HG03520 (cell line): ENCODE measurements at regions not wholly inside any gene's neighbourhood (a gene's known extent, or its start where the extent isn't known, plus 50 kb on each side); places are given as distances from the start of the nearest gene placed in this dataset.
"Not testable (repeated sequence)": the region's sequence is repeated elsewhere in the genome, so short reads cannot be mapped to it uniquely, and the experiment has no call there.

Experiments
- ATAC-seq: cut with Tn5 transposase; IDR thresholded peaks from one replicate; pipeline ENCODE4 v1.9.1; 2021; ENCODE audit warnings: mild to moderate bottlenecking, moderate library complexity; ENCODE audit not compliant: unreplicated experiment

DNA sequence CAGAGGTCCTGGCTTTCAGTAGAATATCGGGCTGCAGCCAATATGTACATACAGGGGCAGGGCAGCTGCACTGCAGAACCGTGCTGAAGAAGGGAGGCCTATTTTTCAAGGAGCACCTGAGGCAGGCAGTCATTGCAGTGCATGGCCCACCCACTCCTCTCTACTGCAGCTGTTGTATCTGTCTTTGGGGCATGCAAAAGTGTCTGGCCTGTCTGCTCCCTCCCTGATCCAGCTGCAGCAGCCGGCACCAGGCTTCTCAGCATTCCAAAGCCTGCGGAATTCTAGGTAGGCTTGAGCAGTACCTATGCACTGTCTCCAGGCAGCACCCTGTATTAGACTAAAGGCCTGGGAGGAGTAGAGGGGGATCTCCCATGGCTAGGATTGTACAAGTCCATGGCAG lies 415.2 kb upstream of the MAGEB16 start:
- ATAC-seq = no peak

- ATAC-seq = no peak
Measured at GRCh38 chrX:35392232-35392631, 405.9 kb upstream of the MAGEB16 start.

DNA sequence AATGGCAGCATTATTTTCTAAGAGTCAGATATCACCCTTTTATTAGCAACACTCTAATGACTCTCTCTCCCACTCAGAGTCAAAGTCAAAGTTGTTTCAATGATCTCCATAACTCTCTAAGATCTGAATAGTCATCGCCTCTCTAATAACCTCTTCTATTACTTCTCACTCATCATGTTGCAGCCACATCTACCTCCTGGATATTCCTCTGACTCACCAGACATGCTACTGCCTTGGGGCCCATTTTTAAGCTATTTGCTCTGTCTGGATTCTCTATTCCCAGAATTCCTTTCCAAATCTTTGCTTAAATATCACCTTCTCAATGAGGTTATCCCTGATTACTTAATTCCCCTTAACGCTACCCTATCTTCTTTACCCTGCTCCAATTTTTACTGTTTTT lies 391.8 kb upstream of the MAGEB16 start:
- ATAC-seq = no peak

DNA sequence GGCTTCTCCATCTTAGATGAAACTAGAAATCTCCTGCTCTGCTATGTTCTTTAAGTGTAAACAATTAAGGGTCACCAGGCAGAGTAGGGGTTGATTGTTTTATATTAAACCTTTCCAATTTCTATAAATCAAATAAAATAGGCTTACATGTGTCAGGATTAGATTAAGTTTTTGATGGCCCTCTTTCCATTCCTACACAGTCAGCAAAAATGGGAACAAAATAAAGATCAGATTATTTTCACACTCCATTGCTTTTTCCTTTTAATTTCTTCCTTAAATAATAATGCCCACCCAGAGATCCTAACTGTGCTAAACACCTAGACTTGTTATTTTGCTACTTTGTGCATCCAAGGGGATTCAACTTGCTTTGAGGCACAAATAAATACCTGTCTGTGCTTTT lies 381.4 kb upstream of the MAGEB16 start:
- no peak for ATAC-seq

DNA sequence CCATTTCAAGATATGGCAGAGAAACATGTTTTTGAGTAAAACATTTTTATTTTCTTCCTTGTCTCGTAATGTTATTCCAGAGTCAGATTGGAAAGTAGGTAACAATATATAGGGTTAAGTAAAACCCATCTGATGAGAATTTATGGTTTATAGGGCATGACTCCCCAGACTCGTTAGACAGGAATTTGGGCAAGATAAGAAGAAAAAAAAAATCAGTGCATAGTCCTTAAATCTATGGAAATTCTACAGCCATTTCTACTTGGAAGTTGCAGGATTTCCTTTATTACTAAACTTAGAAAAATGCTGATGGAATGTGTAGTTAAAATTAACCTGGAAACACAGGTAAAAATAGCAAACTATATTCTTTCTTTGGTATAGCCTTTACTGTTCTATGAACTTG lies 366.1 kb upstream of the MAGEB16 start:
- ATAC-seq = no peak

DNA sequence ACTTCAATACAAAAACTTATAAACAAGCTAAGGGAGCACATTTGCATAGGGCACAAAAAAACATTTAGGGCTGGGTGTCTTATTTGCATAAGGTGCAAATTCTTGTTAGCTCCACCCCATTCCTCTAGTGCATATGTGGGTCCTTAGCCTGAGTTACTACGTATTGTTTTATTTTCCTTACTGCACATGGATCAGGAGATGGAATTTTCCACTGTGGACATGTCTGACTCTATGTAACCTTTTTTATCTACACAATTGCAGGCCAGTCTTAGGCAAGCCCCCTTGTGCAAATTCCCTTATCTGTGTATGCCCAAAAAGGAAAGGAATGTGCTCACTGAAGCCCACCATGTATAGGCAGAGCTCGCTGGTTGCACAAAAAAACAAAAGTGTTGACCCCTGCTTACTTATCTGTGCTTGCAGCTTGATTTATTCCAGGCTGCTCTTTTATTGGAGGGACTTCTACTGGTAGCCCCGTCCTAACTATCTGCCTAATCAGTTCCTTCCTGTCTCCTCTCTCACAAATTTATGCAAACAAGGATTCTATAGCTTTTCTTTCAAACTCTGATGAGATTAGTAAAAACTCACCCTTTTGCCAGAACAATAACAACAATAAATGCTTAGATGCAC lies 359.0 kb upstream of the MAGEB16 start:
- no peak for ATAC-seq

DNA sequence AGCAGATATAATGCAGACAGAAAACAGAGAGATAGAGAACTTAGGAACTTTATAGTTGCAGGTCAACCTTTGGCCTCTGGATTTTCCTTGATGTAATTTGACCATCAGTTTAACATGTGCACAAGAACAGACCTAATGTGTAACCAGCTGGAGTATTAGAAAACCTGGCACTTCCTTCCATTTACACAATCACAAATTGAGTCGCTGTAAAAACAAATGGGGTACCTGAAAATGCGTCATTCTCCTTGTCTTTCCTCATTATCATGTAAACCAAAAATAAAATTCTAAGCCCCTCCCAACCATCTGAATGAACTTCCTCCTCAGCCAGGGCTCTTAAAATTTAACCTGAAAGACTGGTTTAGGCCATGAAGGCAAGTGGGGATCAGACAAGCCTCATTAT lies 358.4 kb upstream of the MAGEB16 start:
- ATAC-seq = no peak

DNA sequence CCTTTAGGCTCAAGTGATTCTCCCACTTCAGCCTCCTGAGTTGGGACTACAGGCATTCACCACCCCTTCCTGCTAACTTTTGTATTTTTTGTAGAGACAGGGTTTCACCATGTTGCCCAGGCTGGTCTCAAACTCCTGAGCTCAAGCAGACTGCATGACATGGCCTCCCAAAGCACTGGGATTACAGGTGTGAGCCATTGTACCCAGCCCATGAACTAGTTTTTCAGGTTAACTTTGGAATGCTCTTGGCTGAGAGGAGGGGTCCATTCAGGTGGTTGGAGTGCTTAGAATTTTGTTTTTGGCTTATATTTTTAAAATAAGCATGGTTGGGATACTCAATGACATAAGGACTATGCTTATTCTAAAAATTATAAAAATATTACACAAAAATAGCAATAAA lies 355.7 kb upstream of the MAGEB16 start:
- no peak for ATAC-seq

GRCh38 chrX:35443091-35443582 lies 355.0 kb upstream of the MAGEB16 start:
- ATAC-seq = not testable (repeated sequence)

- ATAC-seq = no peak
Measured at GRCh38 chrX:35444671-35445355, 353.3 kb upstream of the MAGEB16 start.

DNA sequence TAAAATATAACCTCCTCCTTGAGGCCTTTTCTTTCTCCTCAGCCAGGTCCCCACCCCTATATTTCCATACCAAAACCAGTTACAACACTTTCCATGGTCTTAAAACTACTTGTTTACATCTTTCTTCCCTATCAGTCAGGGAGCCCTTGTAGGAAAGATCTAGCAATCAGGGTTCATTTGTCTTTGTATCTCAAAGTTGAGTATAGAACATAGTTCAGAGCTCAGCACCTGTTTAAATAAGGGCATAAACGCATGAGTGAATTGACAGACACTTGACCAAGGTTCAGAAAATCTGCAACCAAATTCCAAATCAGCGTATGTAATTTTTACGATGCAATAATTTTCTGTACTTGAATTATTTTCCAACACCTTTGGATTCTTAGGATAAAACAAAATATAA lies 352.2 kb upstream of the MAGEB16 start:
- ATAC-seq = no peak

GRCh38 chrX:35456891-35457290 lies 341.3 kb upstream of the MAGEB16 start:
- no peak for ATAC-seq

GRCh38 chrX:35458142-35458541 lies 340.0 kb upstream of the MAGEB16 start:
- ATAC-seq = no peak

DNA sequence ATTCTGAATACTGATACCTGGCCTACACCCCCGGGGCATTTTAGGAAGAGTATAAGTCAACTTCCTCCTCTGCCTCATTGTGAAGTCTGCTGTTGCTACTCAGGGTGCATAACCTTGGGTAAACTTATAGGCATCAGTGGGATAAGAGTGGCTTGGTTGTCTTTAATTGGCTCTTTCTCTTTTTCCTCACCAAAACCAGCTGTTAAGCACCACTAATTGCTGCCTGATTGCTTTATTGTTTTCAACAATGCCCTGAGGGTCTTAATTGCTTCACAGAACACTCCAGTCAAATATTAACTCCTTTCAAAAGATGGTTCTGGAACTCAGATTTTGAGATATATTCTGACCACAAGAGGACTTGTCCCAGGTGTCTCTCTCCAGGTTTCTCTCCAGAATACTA lies 337.0 kb upstream of the MAGEB16 start:
- ATAC-seq = no peak

DNA sequence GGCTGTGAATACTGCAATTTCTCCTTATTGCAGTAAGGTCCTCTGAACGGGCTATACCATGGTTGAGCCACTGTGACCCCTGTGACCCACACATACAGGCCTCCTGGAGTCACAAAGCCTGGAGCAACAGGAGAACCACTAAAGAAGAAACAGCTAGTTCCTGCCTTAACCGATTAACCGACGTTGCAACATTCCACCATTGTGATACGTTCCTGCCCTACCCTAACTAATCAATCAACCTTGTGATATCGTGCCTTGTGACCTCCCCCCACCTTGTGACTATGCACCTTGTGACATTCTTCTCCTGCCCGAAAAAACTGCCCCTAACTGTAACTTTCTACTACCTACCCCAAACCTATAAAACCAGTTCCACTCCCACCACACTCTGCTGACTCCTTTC lies 301.5 kb upstream of the MAGEB16 start:
- not testable (repeated sequence) for ATAC-seq

DNA sequence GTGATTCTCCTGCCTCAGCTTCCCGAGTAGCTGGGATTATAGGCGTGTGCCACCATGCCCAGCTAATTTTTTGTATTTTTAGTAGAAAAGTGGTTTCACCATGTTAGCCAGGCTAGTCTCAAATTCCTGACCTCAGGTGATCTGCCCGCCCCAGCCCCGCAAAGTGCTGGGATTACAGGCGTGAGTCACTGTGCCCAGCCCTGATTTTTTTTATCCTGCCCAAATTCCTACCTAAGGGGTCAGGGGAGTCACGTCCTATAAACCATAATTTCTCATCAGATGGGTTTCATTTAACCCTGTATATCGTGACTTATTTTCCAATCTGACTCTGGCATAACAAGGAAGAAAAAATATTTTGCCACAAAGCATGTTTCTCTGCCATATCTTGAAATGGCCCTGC lies 300.7 kb upstream of the MAGEB16 start:
- ATAC-seq = not testable (repeated sequence)

GRCh38 chrX:35499071-35499862 lies 298.9 kb upstream of the MAGEB16 start:
- ATAC-seq = no peak

GRCh38 chrX:35507701-35508100 lies 290.4 kb upstream of the MAGEB16 start:
- ATAC-seq = no peak

DNA sequence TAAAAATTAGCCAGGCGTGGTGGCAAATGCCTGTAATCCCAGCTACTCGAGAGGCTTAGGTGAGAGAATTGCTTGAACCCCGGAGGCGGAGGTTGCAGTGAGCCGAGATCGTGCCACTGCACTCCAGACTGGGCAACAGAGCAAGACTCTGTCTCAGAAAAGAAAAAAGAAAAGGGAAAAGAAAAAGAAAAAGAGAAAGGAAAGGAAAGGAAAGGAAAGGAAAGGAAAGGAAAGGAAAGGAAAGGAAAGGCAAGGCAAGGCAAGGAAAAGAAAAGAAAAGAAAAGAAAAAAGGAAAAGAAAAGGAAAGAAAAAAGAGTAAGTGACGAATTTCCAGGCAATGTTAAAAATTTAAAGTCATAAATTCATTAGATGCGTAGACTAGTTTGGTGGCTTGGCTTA lies 250.1 kb upstream of the MAGEB16 start:
- not testable (repeated sequence) for ATAC-seq

DNA sequence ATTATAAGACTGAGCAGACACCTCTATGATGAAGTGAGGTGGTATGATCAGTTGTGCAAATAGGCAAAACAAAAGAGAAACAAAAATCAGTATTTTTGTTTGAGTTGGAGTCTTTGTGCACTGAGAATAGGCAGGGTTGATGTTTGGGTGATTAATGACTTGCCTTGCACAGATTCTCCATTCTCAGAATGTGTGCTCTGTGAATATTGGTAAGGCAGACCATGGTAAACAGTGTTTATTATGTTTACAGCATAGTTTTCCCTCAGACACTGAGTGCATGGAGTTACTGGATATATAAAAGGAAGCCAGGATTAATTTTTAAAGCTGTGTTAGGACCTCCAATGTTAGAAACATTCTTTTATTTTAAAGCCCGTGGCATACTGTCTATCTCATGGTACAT lies 240.2 kb upstream of the MAGEB16 start:
- no peak for ATAC-seq

DNA sequence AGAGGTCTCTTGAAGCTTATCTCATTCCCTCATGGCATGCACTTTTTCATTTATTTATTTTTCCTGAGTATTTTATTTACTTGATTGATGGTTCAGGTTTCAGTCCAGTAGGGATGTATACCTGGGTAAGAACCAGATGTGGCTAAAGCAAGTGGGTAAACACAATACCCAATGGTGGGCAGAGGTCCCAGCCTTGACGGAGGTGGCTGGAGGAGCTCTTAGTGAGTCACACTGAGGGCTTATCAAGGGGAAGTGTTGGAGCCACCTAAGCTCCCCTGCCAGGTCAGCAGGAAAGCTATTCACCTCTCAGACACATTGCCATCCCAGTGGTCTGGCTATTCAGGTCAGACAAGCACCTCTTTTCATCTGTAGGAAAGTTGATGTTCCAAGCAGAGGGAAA lies 236.2 kb upstream of the MAGEB16 start:
- no peak for ATAC-seq

DNA sequence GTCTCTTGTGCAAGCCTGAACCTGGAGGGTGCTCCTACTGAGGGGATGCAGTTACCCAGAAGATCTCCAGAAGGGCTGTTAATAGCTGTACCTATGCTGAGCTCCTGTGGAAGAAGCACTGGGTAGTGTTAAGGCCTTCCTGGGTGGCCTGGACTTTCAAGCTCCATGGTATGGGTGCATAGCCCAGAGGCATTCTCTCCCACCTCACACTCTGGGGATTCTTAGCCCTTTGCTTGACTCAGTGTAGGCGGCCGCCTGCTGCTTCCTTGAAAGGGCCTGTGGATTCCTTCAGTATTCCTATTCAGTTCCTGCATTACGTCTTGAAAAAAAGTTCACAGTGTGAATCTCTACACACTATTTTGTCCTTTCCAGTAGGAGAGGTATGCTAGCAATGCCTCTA lies 235.7 kb upstream of the MAGEB16 start:
- no peak for ATAC-seq
